GM10266 (cell line): ENCODE measurements at regions not wholly inside any gene's neighbourhood (a gene's known extent, or its start where the extent isn't known, plus 50 kb on each side); places are given as distances from the start of the nearest gene placed in this dataset.

Experiments
- DNase-seq: peaks from one replicate; pipeline ENCODE4 v3.0.0; 2012; ENCODE audit errors: extremely low spot score
- TF ChIP-seq, protein P1 (sequence below): IDR thresholded peaks from 2 replicates; pipeline ENCODE4 v1.5.1; 2012; ENCODE audit warnings: mild to moderate bottlenecking, low read depth; ENCODE audit not compliant: control insufficient read depth, insufficient read depth; ENCODE audit errors: missing control alignments

DNA sequence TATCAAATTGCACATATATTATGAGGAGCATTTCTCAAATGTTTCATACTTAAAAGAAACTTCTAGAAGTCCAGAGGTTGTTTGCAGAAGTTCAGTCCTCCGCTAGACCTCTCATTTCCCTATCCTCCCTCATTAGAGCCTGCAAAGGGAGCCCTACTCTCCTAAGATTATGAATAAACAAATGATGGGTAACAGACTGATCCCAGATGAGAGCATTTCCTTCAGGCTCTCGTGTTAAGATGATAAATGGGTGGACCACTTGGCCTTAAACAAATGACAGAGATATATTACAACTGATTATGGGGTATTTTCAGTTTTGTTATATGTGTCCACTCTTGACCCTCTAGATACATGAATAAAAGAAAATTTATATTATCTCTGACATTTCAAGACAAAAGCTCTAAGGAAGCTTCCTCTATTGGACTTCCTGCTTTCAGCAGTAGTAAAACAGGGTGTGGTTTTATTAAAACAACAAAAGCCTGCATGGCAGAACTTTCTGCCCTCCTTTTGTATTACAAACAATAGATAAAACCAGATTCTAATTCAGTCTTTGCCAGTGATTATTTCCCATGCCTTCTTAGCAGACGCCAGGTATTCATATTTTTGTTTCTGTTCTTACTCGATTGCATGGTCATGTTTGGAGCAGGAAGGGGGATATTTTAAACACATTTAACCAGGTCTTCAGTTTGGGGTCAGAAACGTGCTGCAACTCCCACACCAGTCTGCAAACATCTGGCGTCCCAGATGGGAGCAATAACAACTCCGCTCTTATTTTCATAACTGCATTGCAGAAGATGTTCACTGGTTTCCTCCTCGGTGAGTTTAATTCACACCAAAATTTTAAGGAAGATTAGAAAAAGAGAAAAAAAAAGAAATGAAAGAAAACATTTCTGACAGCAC, 52.4 kb upstream of the FAM204A start:
- no peak for DNase-seq
- TF ChIP-seq, protein P1, sequence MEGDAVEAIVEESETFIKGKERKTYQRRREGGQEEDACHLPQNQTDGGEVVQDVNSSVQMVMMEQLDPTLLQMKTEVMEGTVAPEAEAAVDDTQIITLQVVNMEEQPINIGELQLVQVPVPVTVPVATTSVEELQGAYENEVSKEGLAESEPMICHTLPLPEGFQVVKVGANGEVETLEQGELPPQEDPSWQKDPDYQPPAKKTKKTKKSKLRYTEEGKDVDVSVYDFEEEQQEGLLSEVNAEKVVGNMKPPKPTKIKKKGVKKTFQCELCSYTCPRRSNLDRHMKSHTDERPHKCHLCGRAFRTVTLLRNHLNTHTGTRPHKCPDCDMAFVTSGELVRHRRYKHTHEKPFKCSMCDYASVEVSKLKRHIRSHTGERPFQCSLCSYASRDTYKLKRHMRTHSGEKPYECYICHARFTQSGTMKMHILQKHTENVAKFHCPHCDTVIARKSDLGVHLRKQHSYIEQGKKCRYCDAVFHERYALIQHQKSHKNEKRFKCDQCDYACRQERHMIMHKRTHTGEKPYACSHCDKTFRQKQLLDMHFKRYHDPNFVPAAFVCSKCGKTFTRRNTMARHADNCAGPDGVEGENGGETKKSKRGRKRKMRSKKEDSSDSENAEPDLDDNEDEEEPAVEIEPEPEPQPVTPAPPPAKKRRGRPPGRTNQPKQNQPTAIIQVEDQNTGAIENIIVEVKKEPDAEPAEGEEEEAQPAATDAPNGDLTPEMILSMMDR: no peak

DNA sequence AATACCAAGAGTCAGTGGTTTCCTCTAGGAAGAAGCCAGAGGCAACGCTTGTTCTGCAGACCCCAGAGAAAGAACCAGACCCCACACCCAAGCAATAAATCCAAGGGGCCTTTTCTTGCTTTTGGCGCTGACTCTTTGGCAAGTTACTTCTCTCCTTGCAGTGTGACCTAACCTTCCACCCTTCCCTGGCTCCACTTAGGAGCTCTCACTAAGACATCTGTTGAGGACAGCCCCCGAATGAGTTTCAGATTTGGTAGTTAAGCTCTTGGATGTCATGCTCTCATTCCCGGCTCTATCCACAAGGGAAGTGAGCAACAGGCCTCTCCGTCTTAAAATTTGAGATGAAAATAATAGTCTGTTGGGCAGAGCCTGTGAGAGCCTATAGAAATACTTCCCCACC, 50.6 kb upstream of the FAM204A start:
- TF ChIP-seq, protein P1: no peak
- DNase-seq: no peak
